GM04504 (cell line): ENCODE measurements at regions not wholly inside any gene's neighbourhood (a gene's known extent, or its start where the extent isn't known, plus 50 kb on each side); places are given as distances from the start of the nearest gene placed in this dataset.
A peak's percentile ranks its signal among the peaks of the same experiment; 100 is the strongest.
"Not testable (repeated sequence)": the region's sequence is repeated elsewhere in the genome, so short reads cannot be mapped to it uniquely, and the experiment has no call there.

Experiments used
- DNase-seq: peaks from one replicate; pipeline ENCODE4 v3.0.0-alpha.2; 2012; ENCODE audit warnings: low read depth

- no peak for DNase-seq
Measured at GRCh38 chr7:42720991-42721796, 190.7 kb downstream of the C7orf25 start.

DNA sequence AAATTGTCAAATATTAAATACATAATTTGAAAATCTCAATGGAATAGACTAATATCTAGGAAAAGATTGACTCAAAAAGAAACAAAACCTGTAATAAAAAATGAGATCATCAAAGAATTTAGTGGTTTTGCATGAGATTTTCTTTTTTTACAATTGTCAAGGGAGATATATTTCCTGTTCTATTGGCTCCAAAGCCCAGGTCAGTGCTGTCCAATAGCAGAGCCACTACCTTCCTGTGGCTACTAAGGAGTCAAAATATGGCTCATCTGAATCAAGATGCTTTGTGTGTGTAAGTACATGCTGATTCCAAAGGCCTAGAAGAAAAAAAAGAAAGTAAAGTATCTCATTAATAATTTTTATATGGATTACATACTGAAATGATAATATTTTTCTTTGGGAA, 191.9 kb downstream of the C7orf25 start:
- no peak for DNase-seq

- not testable (repeated sequence) for DNase-seq
Measured at GRCh38 chr7:42718466-42718865, 193.4 kb downstream of the C7orf25 start.

DNA sequence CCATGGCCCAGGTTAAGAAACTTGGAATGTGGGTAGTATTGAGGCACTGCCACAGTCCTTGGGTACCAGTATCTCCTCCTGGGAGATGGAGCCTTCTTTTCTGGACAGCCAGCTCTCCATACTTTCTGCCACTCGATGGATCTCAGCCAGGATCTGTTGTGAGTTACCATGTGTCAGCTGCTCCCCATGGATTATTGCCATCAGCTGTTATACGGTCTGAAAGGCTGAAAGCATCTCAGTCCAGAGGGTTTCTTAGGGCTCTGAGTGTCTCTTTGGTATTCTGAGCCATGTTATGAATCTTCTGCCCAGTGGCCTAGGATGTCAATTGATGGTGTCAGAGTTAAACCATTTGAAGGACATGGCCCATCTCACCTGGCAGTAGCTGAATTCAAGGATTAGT, 197.5 kb downstream of the C7orf25 start:
- DNase-seq = no peak

DNA sequence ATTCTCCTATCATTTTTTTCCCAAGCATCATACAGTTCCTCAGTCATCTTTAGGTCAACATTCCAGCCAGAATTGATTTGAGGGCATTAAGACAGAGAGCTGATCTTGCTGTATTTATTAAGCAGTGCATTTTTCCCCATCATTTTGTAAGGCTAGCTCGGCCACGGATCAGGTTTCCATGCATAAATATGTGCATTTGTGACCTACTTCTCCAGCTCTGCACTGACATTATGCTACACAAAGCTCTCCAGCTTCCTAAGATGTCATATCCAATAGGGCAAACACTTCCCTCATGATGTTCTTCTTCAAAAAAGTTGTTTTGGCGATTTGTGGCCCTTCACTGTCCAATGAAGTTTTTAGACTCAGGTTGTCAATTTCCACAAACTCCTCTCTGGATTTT, 202.6 kb downstream of the C7orf25 start:
- DNase-seq = no peak

DNA sequence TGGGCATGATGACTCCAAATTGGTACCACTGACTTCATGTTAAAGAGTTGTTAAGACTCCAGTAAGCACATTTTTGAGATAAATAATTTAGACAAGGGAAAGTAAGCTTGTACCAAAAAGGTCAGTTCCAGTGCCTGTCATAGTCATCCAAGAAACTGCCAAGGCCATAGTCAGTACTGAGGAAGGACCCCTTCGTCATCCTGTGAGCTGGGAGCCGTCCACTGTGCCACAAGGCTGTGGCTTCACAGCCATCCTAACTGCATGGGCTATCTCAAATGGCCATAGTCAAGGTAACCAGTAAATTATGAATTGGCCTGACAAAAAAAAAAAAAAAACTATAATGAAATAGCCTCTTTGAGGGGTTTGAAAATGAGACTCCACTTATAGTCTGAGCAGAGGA, 207.2 kb downstream of the C7orf25 start:
- no peak for DNase-seq

GRCh38 chr7:42702647-42703046, 209.2 kb downstream of the C7orf25 start:
- DNase-seq = no peak

DNA sequence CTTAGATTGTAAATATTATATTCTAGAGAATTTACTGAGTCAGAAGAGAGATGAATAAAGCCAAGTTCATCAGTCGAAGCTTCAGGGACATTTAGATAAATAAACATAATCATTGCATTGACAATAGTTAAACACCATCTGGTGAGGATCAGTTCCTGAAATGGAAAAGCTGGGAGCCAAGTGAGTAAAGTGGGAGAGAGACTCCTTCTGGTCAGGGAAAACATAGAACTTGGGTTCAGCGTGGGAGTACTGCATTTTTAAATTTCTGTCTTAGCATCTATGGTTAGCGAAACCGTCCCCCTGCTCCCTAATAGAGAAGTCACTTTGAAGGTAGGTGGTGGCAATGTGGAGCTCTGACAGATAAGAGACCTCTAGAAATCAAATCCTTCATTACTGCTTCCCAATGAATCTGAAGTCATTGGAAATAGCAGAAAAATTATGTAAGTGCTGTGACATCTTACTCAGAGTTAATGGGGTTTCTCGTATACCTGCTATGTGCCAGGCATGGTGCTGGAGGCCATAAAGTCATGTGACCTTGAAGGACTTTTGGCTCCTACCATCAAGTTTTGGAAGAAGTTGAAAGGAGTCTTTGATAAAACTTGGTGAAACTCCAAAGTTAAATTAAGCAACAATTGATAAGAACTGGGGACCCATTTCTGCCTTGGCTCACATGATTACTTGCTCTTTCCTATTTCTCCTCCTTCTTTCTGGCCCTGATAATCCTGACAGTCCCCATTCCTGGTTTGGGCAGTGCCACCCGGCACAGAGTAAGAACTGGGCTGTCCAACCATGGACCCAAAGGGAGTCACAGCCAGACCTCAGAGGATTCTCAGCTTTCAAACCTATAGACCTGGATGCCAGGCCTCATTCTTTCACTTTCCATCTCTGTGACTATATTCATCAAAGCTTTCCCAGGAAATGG, 211.2 kb downstream of the C7orf25 start:
- no peak for DNase-seq

- no peak for DNase-seq
Measured at GRCh38 chr7:42699380-42700178, 212.3 kb downstream of the C7orf25 start.

GRCh38 chr7:42698600-42699374, 213.1 kb downstream of the C7orf25 start:
- no peak for DNase-seq

- DNase-seq = peak; percentile 23
Measured at GRCh38 chr7:42694894-42695507, 216.9 kb downstream of the C7orf25 start.

DNA sequence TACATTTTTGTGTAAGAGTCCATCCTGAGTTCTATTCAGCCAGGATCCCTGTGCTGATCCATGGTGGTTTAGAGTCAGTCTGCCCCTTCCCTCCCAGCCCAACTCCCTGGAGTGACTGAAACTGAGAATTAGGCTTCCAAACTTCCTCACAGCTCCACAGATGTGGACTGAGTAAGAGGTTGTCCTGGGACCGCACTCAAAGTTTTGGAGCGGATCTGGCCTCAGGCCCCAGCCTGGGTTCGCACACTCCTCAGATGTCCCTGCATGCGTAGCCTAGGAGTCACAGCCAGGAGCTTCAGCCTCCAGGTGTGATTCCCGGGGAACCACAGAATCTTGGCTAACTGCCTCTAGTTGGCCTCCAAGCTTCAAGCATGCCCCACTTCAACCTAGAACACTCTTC, 218.1 kb downstream of the C7orf25 start:
- no peak for DNase-seq

GRCh38 chr7:42692621-42693020, 219.2 kb downstream of the C7orf25 start:
- no peak for DNase-seq

GRCh38 chr7:42690794-42691639, 220.9 kb downstream of the C7orf25 start:
- DNase-seq = peak; percentile 41

DNA sequence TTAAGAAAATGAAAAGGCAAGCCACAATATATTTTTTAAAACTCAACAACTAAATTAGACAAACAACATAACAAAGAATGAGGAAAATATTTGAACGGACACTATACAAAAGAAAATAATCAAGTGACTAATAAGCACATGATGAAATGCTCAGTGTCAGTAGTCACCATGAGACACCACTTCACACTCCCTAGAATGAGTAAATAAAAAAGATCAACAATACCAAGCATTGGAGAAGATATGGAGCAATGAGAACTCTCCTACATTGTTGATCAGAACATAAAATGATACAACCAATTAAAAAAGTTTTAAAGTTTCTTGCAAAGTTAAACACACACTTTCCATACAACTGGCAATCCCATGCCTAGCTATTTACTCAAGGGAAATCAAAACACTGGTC, 222.2 kb downstream of the C7orf25 start:
- DNase-seq = no peak

DNA sequence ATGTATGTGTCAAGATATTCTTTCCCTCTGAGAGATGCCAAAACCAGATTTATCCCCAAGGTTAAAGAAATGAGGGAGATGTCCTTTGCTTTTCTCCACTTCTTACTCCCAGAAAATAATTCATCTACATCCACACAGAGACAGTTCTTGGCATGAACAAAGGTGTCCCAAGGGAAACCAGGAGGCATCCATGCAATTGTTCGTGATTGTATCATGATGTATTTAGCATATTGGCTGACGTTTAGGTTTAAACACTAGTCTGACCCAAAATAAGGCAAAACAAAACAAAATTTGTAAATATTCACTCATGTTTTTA, 223.9 kb downstream of the C7orf25 start:
- DNase-seq = no peak

DNA sequence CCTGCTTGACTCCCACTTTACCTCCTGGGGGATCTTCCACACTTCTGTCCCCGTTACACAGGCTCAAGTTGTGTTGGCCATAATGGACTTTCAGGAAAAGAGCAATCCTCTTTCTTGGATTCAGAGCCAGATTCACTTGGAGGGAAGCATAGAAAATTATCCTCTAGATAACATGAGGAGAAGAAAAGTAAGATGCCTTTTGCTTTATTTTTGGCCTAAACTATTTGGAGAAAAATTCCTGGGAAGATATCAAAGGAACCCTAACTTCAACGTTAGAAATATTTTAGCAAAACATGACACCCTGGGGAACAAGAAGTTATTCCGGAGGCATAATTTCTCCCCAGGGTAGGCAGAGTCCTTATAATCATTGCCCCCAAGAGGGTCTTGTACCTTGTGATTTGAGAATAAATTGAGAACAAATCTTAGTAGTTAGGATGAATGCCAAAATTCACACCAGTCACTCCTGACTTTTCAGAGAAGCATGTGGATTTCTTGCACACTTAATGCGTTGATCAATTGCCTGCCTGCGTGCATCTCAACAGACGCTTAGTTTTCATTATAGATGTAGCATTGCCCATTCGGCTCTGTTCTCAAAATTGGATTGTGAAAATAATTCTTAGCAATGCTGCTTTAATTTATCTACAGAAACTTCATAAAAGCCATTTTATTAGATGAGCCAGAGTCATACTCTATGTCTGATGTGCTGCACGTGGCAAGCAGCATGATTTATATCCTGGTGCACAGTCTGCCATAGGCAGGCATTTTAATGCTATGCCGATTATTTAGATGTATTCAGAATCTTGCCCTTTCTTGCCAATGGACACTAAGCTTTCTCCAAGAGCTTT, 224.4 kb downstream of the C7orf25 start:
- DNase-seq = no peak

- no peak for DNase-seq
Measured at GRCh38 chr7:42686594-42687156, 225.2 kb downstream of the C7orf25 start.

DNA sequence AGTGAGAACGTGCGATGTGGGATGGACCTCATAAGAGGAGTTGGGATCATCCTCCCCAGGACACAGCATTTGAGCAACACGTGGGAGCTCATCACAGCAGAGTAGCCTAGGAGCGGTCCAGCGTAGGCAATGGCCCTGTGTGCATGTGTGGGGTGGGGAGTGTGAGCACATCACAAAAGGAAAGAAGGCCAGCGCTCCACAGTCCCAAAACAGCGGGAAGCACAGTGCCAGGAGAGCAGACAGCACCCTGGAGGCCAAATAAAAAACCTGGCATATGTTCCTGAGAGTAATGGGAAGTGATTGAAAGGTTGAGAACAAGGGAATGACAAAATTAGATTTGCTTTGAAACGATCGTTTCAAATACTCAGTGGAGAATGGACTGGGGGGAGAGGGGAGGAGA, 226.0 kb downstream of the C7orf25 start:
- DNase-seq = no peak
